Cerebellar nuclear complex (tissue), 1 donor: ENCODE measurements at regions not wholly inside any gene's neighbourhood (a gene's known extent, or its start where the extent isn't known, plus 50 kb on each side); places are given as distances from the start of the nearest gene placed in this dataset.

Source experiments
- DNase-seq, 2 experiments: peaks; one replicate each; lab custom pipeline; 2025; lab: John Stamatoyannopoulos, UW

DNA sequence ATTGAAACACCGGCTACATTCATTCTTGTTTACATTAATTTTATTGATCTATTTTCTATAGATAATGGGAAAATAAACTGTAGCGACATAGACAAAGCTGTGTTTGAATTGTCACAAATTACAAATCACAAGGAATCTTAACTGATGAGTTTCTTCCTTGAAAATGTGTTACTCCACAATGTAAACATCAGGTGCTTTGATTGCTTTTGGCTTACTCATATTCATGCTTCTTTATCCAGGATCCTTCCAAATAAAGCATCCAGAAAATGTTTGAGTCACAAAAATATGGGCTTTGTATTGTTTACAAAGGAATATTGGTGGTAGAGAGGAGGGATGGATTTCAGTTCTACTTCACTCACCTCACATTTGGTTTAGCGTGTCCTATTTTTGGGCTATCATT is 64.0 kb downstream of the BMP2 start:
- DNase-seq, result no peak

DNA sequence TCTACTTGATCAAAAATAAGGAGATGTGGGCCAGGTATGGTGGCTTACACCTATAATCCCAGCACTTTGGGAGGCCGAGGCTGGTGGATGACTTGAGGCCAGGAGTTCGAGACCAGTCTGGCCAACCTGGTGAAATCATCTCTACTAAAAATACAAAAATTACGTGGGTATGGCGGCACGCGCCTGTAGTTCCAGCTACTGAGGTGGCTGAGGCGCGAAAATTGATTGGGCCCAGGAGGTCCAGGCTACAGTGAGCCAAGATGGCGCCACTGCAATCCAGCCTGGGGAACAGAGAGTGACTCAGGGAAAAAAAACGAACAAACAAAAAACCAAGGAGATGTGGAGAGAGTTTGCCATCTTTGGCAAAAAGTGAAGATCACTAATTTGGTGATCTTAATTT is 65.3 kb downstream of the BMP2 start:
- no peak for DNase-seq

DNA sequence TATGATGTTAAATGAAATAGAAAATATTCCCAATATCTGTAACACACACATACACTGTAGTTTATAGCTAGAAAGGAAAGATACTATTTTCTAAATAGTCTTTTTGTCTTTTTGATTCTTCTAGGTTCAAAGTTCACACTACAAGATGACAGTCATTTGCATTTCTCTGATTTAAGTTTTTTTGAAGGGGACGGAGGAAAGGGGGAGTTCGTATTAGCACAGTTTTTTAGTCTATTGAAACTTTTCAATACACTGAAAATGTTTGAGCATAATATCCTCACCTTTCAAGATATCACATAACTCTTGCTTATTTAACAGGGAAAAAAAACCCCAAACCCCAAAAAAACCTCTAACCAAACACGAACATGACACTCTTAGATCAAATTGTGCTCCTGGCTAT is 68.1 kb downstream of the BMP2 start:
- no peak for DNase-seq

DNA sequence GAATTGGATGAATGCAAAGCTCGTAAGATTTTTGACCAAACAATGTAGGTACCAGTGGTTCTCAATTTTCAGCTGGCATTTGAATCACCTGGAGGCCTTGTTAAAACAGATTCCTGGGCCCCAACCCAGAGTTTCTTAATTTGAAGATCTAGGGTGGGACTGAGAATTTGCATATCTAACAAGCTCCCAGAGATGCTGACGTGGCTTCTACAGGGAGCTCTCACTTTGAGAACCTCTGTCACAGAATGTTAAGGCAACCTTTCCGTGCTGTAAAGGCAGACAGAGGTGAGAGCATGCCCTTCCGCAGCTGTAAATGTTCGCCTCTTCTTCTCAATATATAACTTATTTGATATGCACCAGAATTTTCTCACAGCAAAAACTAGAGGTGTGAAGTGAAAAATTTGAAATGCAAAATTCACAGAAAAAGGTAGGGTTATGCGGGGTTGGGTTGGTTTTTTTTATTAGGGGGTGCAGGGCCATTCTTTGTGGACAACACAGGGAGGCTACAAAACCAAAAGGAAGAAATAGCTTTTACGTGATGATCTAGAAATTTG is 69.4 kb downstream of the BMP2 start:
- DNase-seq, result no peak

DNA sequence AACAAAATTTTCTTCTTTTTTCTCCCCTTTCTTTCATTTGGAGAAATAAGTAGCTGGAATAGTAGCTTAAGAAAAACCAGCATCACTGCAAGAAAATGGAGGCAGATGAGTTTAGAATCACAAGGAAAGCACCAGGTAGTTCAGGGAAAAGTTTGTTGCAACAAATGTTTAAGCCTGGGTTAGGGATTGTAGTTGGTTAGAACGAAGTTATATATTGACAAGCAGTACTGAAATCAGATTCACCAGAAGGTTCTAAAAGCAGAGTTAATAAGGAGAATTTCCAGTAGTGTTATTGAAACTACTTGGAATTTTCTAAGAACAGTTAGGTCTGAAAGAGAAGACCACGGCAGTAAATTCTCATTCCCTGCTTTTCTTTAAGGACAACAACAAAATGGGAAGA is 70.2 kb downstream of the BMP2 start:
- DNase-seq, result no peak

DNA sequence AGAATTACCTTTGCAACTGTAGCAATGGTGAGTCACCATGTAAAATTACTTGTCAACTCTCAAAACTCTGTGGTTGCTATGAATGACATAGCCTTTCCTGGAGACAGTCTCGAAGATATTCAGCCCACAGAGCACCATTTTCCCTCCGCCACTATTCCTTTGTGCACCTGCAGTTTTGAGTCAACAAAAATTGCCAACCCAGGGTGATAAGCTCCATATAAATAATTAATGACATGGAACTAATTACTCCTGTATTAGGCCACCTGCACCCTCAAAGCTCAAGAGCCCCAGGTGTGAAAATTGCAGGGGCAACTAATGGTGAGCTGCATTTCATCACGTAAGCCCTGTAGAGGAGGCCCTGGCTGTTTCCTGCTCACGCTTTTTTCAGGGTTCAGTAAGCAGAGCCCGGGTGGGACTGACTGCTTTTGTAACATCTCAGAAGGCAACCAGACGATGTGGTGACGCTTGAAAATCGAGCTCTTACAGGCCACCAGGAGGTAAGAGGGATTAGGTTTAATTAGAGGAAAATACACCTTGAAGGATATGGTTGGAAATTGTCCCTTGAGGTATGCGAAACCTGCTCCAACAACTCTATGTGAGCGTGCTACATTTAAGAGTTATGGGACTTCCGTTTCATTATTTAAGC is 70.8 kb downstream of the BMP2 start:
- no peak for DNase-seq

DNA sequence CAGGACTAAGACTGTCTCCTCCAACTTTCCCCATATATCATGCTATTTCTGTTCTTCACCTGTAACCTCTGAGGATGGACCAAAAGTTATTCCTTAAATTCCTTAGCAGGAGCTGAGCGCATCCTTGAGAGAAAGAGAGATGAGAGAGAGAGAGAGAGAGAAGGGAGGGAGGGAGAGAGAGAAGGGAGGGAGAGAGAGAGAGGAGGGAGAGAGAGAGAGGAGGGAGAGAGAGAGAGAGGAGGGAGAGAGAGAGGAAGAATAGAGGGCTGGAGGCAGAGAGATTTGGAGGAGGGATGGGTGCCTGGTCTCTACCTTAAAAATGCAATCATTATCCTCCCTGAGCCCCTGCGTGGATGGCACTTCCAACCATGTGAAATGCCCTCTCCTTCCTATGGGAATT is 73.6 kb downstream of the BMP2 start:
- DNase-seq, result no peak

DNA sequence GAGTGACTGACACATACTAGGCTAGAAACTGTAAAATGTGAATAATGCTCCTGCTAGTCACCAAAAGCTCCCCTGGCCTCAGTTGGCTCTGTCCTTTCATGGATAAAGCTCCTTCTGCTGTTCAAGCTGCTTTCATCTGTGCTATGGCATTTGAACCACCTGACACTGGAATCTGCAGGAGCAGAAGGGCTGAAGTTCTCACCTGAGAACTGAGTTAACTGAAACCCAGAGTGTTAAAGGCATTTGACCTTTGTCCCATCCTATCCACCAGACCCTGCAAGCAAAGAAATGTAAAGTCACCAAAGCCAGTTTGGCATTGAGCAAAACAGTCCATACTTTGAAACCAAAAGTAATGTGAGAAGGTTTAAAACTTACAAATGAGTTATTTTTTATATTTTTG is 77.7 kb downstream of the BMP2 start:
- DNase-seq, result no peak

DNA sequence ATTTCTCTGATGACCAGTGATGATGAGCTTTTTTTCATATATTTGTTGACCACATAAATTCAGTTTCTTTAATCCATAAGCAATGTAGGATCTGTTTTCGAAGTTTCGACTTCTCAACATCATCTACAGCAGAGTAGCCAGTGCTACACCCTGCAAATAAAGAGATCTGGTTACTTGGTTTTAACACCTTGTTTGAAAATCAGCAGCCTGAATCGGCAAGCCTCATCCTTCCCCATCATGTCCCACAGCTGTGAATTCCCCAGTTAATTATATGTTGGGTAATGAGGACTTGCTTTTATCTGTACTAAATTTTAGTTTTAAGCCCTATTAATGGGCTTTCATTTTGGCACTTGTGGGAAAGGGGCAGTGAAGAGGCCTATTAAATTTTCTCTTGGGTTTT is 80.6 kb downstream of the BMP2 start:
- no peak for DNase-seq

DNA sequence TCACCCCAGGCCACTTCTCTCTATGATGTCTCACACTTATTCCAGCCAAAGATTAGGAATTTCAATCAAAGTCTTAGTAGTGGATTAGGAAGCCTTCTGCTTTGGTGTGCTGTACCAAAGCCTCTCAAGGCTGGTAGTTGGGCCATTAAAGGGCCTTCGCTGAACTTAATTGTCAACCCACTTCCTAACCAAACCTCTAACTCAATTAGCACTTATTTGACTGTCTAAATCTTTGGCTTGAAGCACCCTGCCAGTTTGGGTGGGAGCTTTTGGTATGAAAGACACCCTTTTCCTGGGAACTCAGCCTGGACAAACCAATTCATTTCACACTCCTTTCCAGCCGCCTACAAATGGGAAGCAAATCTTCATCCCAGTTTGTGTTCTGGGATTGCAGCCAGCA is 81.5 kb downstream of the BMP2 start:
- no peak for DNase-seq

DNA sequence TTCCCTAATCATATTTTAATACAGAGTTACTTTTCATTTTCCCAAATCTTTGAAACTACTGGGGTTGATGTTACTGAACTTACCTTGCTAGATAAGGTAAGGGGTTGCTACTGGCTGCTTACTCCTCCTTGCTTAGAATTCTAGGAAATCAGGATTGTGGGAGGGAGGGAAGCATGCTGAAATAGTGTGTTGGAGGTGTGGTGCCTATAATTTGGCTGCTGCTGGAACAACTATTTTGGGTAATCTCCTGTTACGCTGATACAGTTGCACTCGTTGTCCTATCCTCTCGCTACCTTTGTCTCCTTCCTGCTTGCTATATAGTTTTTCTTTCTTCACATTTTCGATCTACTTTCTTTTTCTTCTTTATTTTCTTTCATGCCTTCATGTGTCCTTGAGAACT is 83.7 kb downstream of the BMP2 start:
- DNase-seq, result no peak

DNA sequence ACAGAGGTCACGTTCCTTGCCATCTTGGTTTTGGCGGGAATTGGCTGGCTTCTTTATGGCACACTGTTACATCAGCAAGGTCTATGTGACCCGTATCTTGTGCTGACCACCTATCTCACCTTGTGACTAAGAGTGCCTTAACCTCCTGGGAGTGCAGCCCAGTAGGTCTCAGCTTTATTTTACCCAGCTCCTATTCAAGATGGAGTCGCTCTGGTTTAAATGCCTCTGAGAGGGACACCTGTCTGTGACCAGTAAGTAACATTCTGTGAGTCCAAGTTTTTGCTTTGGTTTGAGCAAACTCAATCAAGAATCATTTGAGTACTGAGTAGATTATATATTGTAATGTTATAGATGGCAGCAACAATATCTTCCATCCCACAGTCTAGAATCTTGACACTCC is 85.0 kb downstream of the BMP2 start:
- no peak for DNase-seq

DNA sequence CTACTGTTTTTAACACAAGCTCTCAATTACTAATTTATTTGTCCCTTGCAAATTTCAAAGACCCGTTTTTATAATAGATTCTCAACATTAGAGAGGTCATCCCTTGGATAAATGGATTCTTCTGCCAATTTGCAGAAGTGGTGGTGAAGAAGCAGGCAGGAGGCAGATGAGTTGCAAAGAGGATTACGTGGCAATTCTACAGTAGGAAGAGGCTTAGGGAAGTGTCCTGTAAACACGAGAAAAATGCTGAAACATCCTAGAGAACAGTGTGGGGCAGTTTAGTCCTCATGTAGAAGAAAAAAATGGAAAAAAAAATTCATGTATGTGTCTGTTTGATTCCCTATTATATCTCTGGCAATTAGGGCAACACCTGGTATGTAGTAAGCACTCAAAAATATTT is 87.6 kb downstream of the BMP2 start:
- DNase-seq, result no peak

DNA sequence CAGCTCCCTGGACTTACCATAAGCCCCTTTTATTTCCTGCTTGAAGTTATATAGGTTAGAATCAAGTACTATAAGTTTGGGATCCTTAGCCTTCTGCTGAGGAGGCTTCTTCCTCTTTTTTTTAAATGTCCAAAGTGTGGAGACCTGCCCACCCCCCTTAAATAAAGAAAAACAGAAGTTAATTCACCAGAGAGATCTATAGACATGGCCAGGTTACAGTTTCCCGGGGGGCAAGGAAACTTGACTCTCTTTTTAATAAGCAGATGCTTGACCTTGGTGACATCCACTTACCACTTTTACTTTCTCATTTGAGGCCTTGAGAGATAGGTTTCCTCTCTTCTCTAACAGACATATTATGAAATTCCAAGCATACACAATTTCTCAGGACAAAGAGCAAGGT is 88.3 kb downstream of the BMP2 start:
- DNase-seq, result no peak

DNA sequence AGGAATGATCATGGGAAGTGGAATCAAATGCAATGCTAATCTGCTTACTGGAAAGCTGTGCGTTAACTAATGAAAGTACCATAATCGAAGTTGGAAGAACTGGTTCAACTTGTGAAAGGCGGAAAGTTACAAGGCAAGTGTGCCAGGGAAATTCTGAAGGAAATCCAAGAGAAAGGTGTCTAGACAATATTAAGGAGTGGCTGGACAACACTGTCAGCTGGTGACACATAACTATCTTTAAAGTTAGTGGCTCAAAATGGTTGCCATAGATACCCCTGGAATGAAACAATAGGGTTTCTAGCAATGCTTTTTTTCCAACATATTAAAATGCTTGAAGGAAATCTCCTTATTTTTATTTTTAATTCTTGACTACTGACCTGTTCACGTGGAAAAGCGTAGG is 90.4 kb downstream of the BMP2 start:
- no peak for DNase-seq

DNA sequence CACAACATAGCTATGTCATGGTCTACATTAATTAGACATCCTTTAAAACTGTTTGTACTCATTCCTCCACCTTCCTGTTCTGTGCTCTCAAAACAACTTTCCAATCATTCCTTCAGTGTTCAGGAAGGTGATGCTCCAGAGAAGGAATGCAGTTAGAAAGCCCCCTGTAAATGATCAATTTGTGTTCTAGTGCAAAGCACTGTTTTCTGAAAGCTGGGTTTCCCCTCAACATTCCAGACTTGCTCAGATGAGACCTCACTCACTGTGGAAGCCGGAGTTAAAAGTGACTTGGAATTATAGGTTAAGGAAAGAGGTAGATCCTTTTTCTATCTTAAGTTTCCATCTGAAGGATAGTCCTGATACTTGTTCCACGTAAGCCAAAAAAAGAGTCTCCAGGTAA is 95.9 kb downstream of the BMP2 start:
- DNase-seq, result no peak

DNA sequence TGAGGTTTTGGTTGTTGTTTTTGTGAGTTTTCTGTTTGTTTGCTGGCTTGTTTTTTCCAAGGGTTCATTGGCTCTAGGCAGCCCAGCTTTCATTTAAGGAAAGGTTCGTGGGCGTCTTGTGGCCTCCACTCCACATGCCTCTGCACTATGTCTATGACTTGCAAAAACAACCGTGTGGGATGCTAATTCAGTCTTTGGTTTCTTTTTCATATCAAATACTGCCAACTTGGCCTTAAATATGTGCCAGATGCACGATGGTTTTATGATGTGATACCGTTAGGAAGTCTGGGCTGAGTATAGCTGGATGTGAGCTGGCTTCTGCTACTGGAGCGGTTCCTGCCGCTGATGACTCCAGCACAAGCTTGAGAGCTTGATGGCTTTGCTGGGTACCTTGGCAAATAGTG is 96.3 kb downstream of the BMP2 start:
- DNase-seq, result no peak

DNA sequence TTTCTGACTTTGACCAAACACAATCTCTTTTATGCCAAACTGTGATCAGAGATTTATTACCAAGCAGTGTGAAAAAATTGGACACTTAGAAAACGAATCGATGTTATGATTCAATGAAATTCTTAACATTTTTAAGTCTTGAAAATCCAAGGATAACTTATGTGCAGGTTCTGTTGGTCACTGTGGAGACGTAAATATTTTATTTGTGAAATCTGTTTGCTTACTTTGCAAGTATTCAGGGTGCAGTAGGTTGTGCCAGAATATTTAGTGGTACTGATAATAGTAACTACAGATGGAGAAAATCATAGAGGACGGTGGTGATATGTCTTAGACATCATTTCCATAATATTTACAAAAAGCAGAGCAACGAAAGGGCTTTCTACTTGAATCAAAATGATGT is 97.3 kb downstream of the BMP2 start:
- no peak for DNase-seq

DNA sequence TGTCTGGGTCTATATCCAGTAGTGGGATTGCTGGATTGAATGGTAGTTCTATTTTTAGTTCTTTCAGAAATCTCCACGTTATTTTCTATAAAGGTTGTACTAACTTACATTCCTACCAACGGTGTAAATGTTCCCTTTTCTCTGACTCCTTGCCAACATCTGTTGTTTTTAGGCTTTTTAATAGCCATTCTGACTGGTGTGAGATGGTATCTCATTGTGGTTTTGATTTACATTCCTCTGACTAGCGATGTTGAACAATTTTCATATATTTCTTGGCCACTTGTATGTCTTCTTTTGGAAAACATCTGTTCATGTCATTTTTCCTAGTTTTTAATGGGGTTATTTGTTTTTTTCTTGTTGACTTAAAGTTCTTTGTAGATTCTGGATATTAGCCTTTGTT is 99.3 kb downstream of the BMP2 start:
- DNase-seq, result no peak

DNA sequence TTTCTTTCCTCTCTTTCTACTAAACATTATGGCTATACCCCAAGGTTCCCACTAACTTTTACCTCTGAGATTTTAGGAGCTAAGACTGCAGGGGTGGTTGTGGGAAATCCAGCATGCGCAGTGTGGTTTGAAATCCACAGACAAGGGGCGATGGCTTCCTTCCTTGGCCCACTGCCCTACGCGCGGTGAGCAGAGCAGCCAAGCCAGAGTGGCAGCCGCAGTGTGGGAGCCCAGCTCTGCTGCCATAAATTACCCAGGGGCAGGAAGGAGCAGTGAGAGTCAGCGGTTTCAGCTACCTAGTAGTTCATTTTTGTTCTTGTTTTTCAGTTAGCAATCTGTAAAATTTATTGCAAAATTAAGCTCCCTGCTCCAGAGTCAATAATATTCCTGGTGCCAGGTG is 101.4 kb downstream of the BMP2 start:
- no peak for DNase-seq

DNA sequence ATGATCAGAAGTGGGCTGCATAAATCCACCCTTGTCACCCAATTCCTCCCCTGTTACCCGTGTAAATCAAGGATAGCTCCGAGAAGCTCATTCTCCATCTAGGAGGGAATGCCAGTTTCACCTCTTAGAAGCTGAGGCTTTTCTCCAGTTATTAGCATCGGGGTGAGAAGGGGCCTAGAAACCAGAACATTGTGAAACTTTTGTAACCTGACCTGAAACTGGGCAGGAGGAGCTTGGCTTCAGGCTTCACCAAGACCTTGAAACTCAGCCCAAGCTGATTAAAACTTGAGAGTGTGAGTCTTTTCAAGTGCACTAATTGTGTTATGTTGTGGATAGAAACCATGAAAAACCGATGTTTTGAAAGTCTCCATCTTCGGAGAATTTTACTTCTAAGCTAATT is 103.1 kb downstream of the BMP2 start:
- no peak for DNase-seq

DNA sequence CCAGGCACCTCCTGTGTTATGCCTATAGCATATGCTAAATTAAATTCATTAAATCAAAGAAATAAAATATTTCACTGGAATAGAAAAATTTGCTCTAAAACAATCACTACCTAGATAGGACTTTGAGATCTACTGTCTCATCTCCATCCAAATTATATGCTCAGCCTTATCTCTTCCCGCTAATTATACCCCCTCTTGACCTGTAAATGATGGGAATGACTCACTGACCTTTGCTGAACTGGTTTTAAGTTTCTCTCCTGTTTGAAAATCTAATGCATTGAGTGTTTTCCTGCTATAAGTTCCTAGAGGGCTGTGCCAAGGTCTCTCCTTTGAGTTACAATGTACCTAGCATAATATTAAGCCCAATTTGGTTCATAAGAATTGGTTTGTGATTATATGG is 110.1 kb downstream of the BMP2 start:
- DNase-seq, result no peak

DNA sequence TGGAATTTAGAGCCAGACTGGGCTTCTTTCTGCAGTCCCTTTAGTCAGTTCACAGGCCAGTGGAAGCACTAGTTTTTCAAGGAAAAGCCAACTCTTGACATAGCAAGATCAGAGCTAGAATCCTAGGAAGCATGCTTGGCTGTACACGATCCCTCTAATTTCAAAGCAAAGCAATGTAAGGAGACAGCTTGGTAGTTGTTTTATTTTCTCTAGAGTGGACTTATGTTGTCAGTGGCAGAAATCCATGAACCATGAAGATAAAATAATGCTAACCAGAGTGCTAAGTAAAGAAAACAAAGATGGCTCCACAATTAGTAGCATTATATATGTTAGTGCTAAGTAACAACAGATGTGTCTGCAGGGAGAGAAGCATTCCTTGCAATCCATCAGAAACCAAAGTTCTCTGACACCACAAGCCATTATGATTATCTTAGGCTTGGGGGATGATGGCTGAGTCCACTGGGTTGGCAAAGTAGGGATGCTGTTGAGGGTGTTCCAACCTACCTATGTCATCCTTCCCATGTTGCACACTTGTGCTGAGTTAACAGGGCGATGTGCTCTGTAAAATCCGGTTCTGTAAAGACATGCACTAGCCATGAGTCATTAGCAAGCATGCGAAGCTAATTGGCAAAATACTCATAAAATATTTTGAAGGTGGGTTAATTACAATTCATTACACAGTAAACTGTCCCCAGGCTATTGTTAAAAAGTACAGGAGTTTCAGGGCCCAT is 115.2 kb downstream of the BMP2 start:
- no peak for DNase-seq

DNA sequence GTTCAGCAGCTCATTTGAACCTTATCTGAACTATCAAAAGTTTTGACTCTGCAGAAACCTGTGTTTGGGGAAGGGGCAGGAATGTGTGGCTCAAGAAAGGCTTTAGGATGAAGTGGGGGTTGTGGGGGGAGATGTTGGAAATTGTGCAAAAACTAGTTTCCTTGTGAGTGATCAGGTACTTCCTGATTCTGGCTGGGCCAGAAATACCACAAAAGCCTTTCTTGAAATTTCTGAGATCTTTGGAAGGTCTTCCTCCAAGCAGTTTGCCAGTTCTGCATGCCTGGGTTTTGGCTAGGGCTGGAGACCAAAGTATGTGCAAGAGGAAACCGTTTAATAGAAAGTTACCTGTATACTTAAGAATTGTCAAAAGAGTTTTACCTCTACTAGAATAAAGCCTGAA is 116.6 kb downstream of the BMP2 start:
- no peak for DNase-seq
